HEK293 (cell line): ENCODE measurements at regions not wholly inside any gene's neighbourhood (a gene's known extent, or its start where the extent isn't known, plus 50 kb on each side); places are given as distances from the start of the nearest gene placed in this dataset.

Experiments used
- CTCF ChIA-PET: fragments of 350-600 bp; formaldehyde crosslinking; extraction: SDS; loops from one replicate; lab custom pipeline; 2021; ENCODE audit warnings: antibody characterized with exemption; lab: Yijun Ruan, JAX
- POLR2A ChIA-PET: fragments of 300-600 bp; formaldehyde crosslinking; extraction: SDS; loops from one replicate; lab custom pipeline; 2020; ENCODE audit warnings: antibody characterized with exemption, inconsistent platforms; lab: Yijun Ruan, JAX
- H3K27ac ChIP-seq: fragments of 200-500 bp; sonication (Bioruptor generic); 2 replicates; pipeline ENCODE4 v1.5.1; 2014; ENCODE audit warnings: low read depth, low read length, control low read depth, inconsistent platforms; ENCODE audit errors: extremely low read depth
- H3K36me3 ChIP-seq, 2 experiments: fragments of 200-500 bp in 1 of 2; sonication (Bioruptor generic) in 1 of 2; 1 replicate in 1 of 2; 2 replicates in 1 of 2; pipeline ENCODE4 v1.5.1; 2014 to 2017; ENCODE audit warnings: inconsistent platforms in 2 of 2, low read length in 2 of 2; ENCODE audit not compliant: control insufficient read depth in 2 of 2, insufficient read depth in 1 of 2
- H3K4me1 ChIP-seq: fragments of 200-500 bp; sonication (Bioruptor generic); 2 replicates; pipeline ENCODE4 v1.5.1; 2014; ENCODE audit warnings: mild to moderate bottlenecking, low read length, inconsistent platforms; ENCODE audit not compliant: control insufficient read depth, insufficient read depth
- H3K4me3 ChIP-seq: 2 replicates; pipeline ENCODE4 v1.5.1; 2011; ENCODE audit warnings: low read depth, mild to moderate bottlenecking, control low read depth, low read length, moderate library complexity
- H3K9me3 ChIP-seq: fragments of 200-500 bp; sonication (Bioruptor generic); 2 replicates; pipeline ENCODE4 v1.5.1; 2014; ENCODE audit warnings: low read depth, low read length, inconsistent platforms; ENCODE audit not compliant: control insufficient read depth, insufficient read depth
- GLI4 ChIP-seq: fragments of 450-650 bp; formaldehyde crosslinking; IDR thresholded peaks from 2 replicates; pipeline ENCODE4 v1.5.1; 2016; ENCODE audit warnings: missing biosample characterization, missing genetic modification characterization
- GLIS1 ChIP-seq: fragments of 450-650 bp; formaldehyde crosslinking; IDR thresholded peaks from 2 replicates; pipeline ENCODE4 v1.5.1; 2016; ENCODE audit warnings: missing biosample characterization, missing genetic modification characterization
- HOXC10 ChIP-seq: sonication (generic); formaldehyde crosslinking; IDR thresholded peaks from 2 replicates; pipeline ENCODE4 v1.8.1; 2023; ENCODE audit warnings: mild to moderate bottlenecking, missing genetic modification reagents
- KLF10 ChIP-seq: fragments of 450-650 bp; IDR thresholded peaks from 2 replicates; pipeline ENCODE4 v1.5.1; 2018; ENCODE audit warnings: missing biosample characterization, mild to moderate bottlenecking, missing genetic modification characterization
- MYNN ChIP-seq: fragments of 450-650 bp; formaldehyde crosslinking; IDR thresholded peaks from 2 replicates; pipeline ENCODE4 v1.5.1; 2016; ENCODE audit warnings: missing biosample characterization, missing genetic modification characterization, borderline replicate concordance
- SETDB1 ChIP-seq: IDR thresholded peaks from one replicate; pipeline ENCODE4 v1.6.1; 2017; ENCODE audit warnings: mild to moderate bottlenecking, low read length, moderate library complexity, mixed read lengths; ENCODE audit not compliant: insufficient read length
- SP7 ChIP-seq: fragments of 450-650 bp; formaldehyde crosslinking; IDR thresholded peaks from 2 replicates; pipeline ENCODE4 v1.5.1; 2016; ENCODE audit warnings: missing biosample characterization, missing genetic modification characterization
- TCF7L2 ChIP-seq: IDR thresholded peaks from 2 replicates; pipeline ENCODE4 v1.6.1; 2011; ENCODE audit warnings: low read depth, mild to moderate bottlenecking, inconsistent platforms, low read length, moderate library complexity, borderline replicate concordance
- TRIM28 ChIP-seq: IDR thresholded peaks from 2 replicates; pipeline ENCODE4 v1.6.1; 2011; ENCODE audit warnings: low read length, control low read depth, borderline replicate concordance
- YY2 ChIP-seq: fragments of 450-650 bp; formaldehyde crosslinking; IDR thresholded peaks from 2 replicates; pipeline ENCODE4 v1.5.1; 2016; ENCODE audit warnings: missing biosample characterization, missing genetic modification characterization
- ZBTB17 ChIP-seq: fragments of 450-650 bp; formaldehyde crosslinking; IDR thresholded peaks from 2 replicates; pipeline ENCODE4 v1.5.1; 2016; ENCODE audit warnings: missing biosample characterization, missing genetic modification characterization
- ZFP69B ChIP-seq: fragments of 450-650 bp; formaldehyde crosslinking; IDR thresholded peaks from 2 replicates; pipeline ENCODE4 v1.5.1; 2016; ENCODE audit warnings: missing biosample characterization, missing genetic modification characterization
- ZNF10 ChIP-seq: fragments of 450-650 bp; formaldehyde crosslinking; IDR thresholded peaks from 2 replicates; pipeline ENCODE4 v1.5.1; 2017; ENCODE audit warnings: missing biosample characterization, missing genetic modification characterization
- ZNF114 ChIP-seq: fragments of 450-650 bp; formaldehyde crosslinking; IDR thresholded peaks from 2 replicates; pipeline ENCODE4 v1.5.0; 2017; ENCODE audit warnings: missing biosample characterization, missing genetic modification characterization
- ZNF133 ChIP-seq: fragments of 450-650 bp; formaldehyde crosslinking; IDR thresholded peaks from 2 replicates; pipeline ENCODE4 v1.5.1; 2016; ENCODE audit warnings: missing biosample characterization, missing genetic modification characterization
- ZNF155 ChIP-seq: fragments of 450-650 bp; formaldehyde crosslinking; IDR thresholded peaks from 2 replicates; pipeline ENCODE4 v1.5.1; 2016; ENCODE audit warnings: missing biosample characterization, missing genetic modification characterization
- ZNF16 ChIP-seq: fragments of 450-650 bp; formaldehyde crosslinking; IDR thresholded peaks from 2 replicates; pipeline ENCODE4 v1.5.1; 2016; ENCODE audit warnings: low read depth, missing biosample characterization, missing genetic modification characterization
- ZNF174 ChIP-seq: fragments of 450-650 bp; formaldehyde crosslinking; IDR thresholded peaks from 2 replicates; pipeline ENCODE4 v1.5.0; 2017; ENCODE audit warnings: missing biosample characterization, mild to moderate bottlenecking, missing genetic modification characterization
- ZNF184 ChIP-seq: fragments of 450-650 bp; IDR thresholded peaks from 2 replicates; pipeline ENCODE4 v1.5.1; 2018; ENCODE audit warnings: missing biosample characterization, mild to moderate bottlenecking, missing genetic modification characterization
- ZNF214 ChIP-seq: fragments of 450-650 bp; formaldehyde crosslinking; IDR thresholded peaks from 2 replicates; pipeline ENCODE4 v1.5.1; 2017; ENCODE audit warnings: missing biosample characterization, mild to moderate bottlenecking, missing genetic modification characterization, borderline replicate concordance
- ZNF221 ChIP-seq: fragments of 450-650 bp; formaldehyde crosslinking; IDR thresholded peaks from 2 replicates; pipeline ENCODE4 v1.5.1; 2017; ENCODE audit warnings: missing biosample characterization, missing genetic modification characterization, borderline replicate concordance
- ZNF23 ChIP-seq: fragments of 450-650 bp; formaldehyde crosslinking; IDR thresholded peaks from 2 replicates; pipeline ENCODE4 v1.5.1; 2016; ENCODE audit warnings: missing biosample characterization, missing genetic modification characterization, borderline replicate concordance
- ZNF266 ChIP-seq: fragments of 450-650 bp; formaldehyde crosslinking; IDR thresholded peaks from 2 replicates; pipeline ENCODE4 v1.5.1; 2016; ENCODE audit warnings: missing biosample characterization, missing genetic modification characterization, low read depth
- ZNF292 ChIP-seq: fragments of 450-650 bp; formaldehyde crosslinking; IDR thresholded peaks from 2 replicates; pipeline ENCODE4 v1.5.1; 2016; ENCODE audit warnings: low read depth, missing biosample characterization, missing genetic modification characterization, borderline replicate concordance
- ZNF416 ChIP-seq: fragments of 450-650 bp; formaldehyde crosslinking; IDR thresholded peaks from 2 replicates; pipeline ENCODE4 v1.5.1; 2016; ENCODE audit warnings: missing biosample characterization, missing genetic modification characterization
- ZNF514 ChIP-seq: fragments of 450-650 bp; formaldehyde crosslinking; IDR thresholded peaks from 2 replicates; pipeline ENCODE4 v1.5.1; 2016; ENCODE audit warnings: missing biosample characterization, missing genetic modification characterization
- ZNF529 ChIP-seq: fragments of 450-650 bp; formaldehyde crosslinking; IDR thresholded peaks from 2 replicates; pipeline ENCODE4 v1.5.1; 2017; ENCODE audit warnings: missing genetic modification characterization, missing biosample characterization; ENCODE audit not compliant: insufficient replicate concordance
- ZNF561 ChIP-seq: fragments of 450-650 bp; IDR thresholded peaks from 2 replicates; pipeline ENCODE4 v1.5.1; 2018; ENCODE audit warnings: missing biosample characterization, missing genetic modification characterization, borderline replicate concordance
- ZNF623 ChIP-seq: fragments of 450-650 bp; formaldehyde crosslinking; IDR thresholded peaks from 2 replicates; pipeline ENCODE4 v1.5.1; 2016; ENCODE audit warnings: missing biosample characterization, missing genetic modification characterization
- ZNF658 ChIP-seq: fragments of 450-650 bp; formaldehyde crosslinking; IDR thresholded peaks from 2 replicates; pipeline ENCODE4; 2016; ENCODE audit warnings: missing biosample characterization, missing genetic modification characterization
- ZNF692 ChIP-seq: fragments of 450-650 bp; formaldehyde crosslinking; IDR thresholded peaks from 2 replicates; pipeline ENCODE4 v1.5.1; 2016; ENCODE audit warnings: missing biosample characterization, missing genetic modification characterization
- ZNF785 ChIP-seq: fragments of 450-650 bp; formaldehyde crosslinking; IDR thresholded peaks from 2 replicates; pipeline ENCODE4 v1.5.1; 2016; ENCODE audit warnings: missing biosample characterization, missing genetic modification characterization
- ZSCAN30 ChIP-seq: fragments of 450-650 bp; IDR thresholded peaks from 2 replicates; pipeline ENCODE4 v1.5.1; 2018; ENCODE audit warnings: missing biosample characterization, mild to moderate bottlenecking, missing genetic modification characterization, moderate library complexity
- ZXDB ChIP-seq: fragments of 450-650 bp; formaldehyde crosslinking; IDR thresholded peaks from 2 replicates; pipeline ENCODE4 v1.5.1; 2016; ENCODE audit warnings: missing biosample characterization, missing genetic modification characterization
- TF ChIP-seq, protein P1 (sequence below): fragments of 450-650 bp; formaldehyde crosslinking; IDR thresholded peaks from 2 replicates; pipeline ENCODE4 v1.5.1; 2016; ENCODE audit warnings: missing biosample characterization, missing genetic modification characterization
- TF ChIP-seq, protein P2 (sequence below): fragments of 450-650 bp; formaldehyde crosslinking; IDR thresholded peaks from 2 replicates; pipeline ENCODE4 v1.5.1; 2016; ENCODE audit warnings: missing biosample characterization, missing genetic modification characterization, low read depth

- no peaks in the 10 kb centered on the region for H3K36me3 ChIP-seq
- POLR2A ChIA-PET: no interaction called here
- no peak overlapping the region for H3K27ac ChIP-seq
- CTCF ChIA-PET: no interaction called here
- H3K4me1 ChIP-seq: no peaks in the 10 kb centered on the region
- no peak overlapping the region for H3K4me3 ChIP-seq
- no peaks in the 10 kb centered on the region for H3K9me3 ChIP-seq
- TF ChIP-seq GLIS1 (tag by site-specific recombination) (no peak), ZNF785 (no peak), TCF7L2 (no peak), ZNF529 (tag by site-specific recombination) (no peak), ZFP69B (tag by site-specific recombination) (no peak), ZNF174 (tag by site-specific recombination) (no peak), ZNF23 (no peak), MYNN (tag by site-specific recombination) (no peak), SETDB1 (no peak), ZNF692 (tag by site-specific recombination) (no peak), ZNF292 (tag by site-specific recombination) (no peak), ZNF658 (tag by site-specific recombination) (no peak), HOXC10 (no peak), ZNF416 (no peak), ZSCAN30 (tag by site-specific recombination) (no peak), ZNF10 (no peak), ZNF133 (no peak)
- TF ChIP-seq, protein P1, sequence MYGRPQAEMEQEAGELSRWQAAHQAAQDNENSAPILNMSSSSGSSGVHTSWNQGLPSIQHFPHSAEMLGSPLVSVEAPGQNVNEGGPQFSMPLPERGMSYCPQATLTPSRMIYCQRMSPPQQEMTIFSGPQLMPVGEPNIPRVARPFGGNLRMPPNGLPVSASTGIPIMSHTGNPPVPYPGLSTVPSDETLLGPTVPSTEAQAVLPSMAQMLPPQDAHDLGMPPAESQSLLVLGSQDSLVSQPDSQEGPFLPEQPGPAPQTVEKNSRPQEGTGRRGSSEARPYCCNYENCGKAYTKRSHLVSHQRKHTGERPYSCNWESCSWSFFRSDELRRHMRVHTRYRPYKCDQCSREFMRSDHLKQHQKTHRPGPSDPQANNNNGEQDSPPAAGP (tag by site-specific recombination): no peak
Measured at GRCh38 chr2:48232351-48232750, 82.1 kb upstream of the FOXN2 start.

DNA sequence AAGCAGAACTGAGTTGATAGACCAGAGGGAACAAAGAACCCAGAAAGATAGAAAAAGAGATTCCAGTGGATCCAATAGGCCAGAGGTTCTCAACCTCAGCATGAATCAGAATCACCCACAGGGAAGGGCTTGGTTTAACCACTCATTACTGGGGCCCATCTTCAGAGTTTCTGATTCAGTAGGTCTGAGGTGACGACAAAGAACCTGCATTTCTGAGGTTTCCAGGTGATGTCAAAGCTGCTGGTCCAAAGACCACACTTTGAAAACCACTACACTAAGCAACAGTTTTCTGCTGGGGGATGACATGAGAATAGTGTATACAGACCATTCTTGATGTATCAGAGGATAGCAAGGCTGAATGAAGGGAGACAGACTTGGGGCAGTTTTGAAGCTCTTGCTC lies 81.5 kb upstream of the FOXN2 start:
- H3K4me3 ChIP-seq: no peak overlapping the region
- no peak overlapping the region for H3K27ac ChIP-seq
- H3K36me3 ChIP-seq: no peaks in the 10 kb centered on the region
- TF ChIP-seq ZNF514 (tag by site-specific recombination): no peak
- TF ChIP-seq ZNF266 (tag by site-specific recombination): no peak
- TF ChIP-seq, protein P2, sequence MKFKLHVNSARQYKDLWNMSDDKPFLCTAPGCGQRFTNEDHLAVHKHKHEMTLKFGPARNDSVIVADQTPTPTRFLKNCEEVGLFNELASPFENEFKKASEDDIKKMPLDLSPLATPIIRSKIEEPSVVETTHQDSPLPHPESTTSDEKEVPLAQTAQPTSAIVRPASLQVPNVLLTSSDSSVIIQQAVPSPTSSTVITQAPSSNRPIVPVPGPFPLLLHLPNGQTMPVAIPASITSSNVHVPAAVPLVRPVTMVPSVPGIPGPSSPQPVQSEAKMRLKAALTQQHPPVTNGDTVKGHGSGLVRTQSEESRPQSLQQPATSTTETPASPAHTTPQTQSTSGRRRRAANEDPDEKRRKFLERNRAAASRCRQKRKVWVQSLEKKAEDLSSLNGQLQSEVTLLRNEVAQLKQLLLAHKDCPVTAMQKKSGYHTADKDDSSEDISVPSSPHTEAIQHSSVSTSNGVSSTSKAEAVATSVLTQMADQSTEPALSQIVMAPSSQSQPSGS: no peak
- no peak for TF ChIP-seq YY2 (tag by site-specific recombination)
- TF ChIP-seq ZXDB: no peak
- no peak for TF ChIP-seq KLF10 (tag by site-specific recombination)
- no peak for TF ChIP-seq ZNF214 (tag by site-specific recombination)
- no peak for TF ChIP-seq ZNF221 (tag by site-specific recombination)
- no peak for TF ChIP-seq ZNF623 (tag by site-specific recombination)
- no peak for TF ChIP-seq ZNF114 (tag by site-specific recombination)
- no peak for TF ChIP-seq ZFP69B (tag by site-specific recombination)
- no peak for TF ChIP-seq ZBTB17 (tag by site-specific recombination)
- no peak for TF ChIP-seq ZNF561
- no peak for TF ChIP-seq GLI4 (tag by site-specific recombination)
- no peak for TF ChIP-seq TRIM28
- TF ChIP-seq SP7 (tag by site-specific recombination): no peak
- TF ChIP-seq ZNF155: no peak
- no peak for TF ChIP-seq ZNF184 (tag by site-specific recombination)
- no peak for TF ChIP-seq ZNF16 (tag by site-specific recombination)
- no peaks in the 10 kb centered on the region for H3K4me1 ChIP-seq
- ChIA-PET CTCF (no interaction called here), POLR2A (no interaction called here)
- H3K9me3 ChIP-seq: no peaks in the 10 kb centered on the region
